Mucosa of descending colon (tissue), 3 donors: ENCODE measurements at regions not wholly inside any gene's neighbourhood (a gene's known extent, or its start where the extent isn't known, plus 50 kb on each side); places are given as distances from the start of the nearest gene placed in this dataset.

Source experiments
- ATAC-seq: fragments of 200-7000 bp; cut with Tn5 transposase; one replicate; pipeline ENCODE4 v1.9.1; 2020; ENCODE audit warnings: mild to moderate bottlenecking, moderate library complexity
- DNase-seq, 3 donors: peaks; one replicate each; pipeline ENCODE4 v3.0.0-alpha.2; 2020
- H3K36me3 ChIP-seq: fragments of 200-600 bp; one replicate; pipeline ENCODE4 v1.8.0; 2021; ENCODE audit warnings: low read depth, mild to moderate bottlenecking
- H3K4me1 ChIP-seq: fragments of 200-600 bp; one replicate; pipeline ENCODE4 v1.8.0; 2021; ENCODE audit warnings: low read depth, mild to moderate bottlenecking
- H3K4me3 ChIP-seq: fragments of 200-600 bp; one replicate; pipeline ENCODE4 v1.8.0; 2021; ENCODE audit warnings: mild to moderate bottlenecking
- H3K9me3 ChIP-seq: fragments of 200-600 bp; one replicate; pipeline ENCODE4 v1.8.0; 2021; ENCODE audit warnings: mild to moderate bottlenecking
- CTCF ChIP-seq: fragments of 200-600 bp; IDR thresholded peaks from one replicate; pipeline ENCODE4 v1.8.0; 2022; ENCODE audit warnings: antibody characterized with exemption, mild to moderate bottlenecking
- intact Hi-C, 2 donors: fragments of 100-400 bp; cut with DNase I in 1 of 2; cut with micrococcal nuclease in 1 of 2; formaldehyde crosslinking; loops; one replicate each; pipeline versions ENCODE4 v1.11.0 to v1.11.1; 2022; cut with DNase I, micrococcal nuclease
- donor health status: DM: no; HTN: no; CAD: no; lungs with moderate emphysema.
- donor health status: DM: no; HTN: no; CAD: no.
- donor health status: DM: no; HTN: yes; CAD: no.

GRCh38 chr13:44180876-44181536 is 192.6 kb upstream of the SERP2 start:
- no peak for TF ChIP-seq CTCF
- intact Hi-C loops = no loop called here
- Histone ChIP-seq H3K4me1 (no peaks in the 10 kb centered on the region), H3K36me3 (no peaks in the 10 kb centered on the region), H3K9me3 (no peaks in the 10 kb centered on the region), H3K4me3 (no peak overlapping the region)
- DNase-seq (no peak), ATAC-seq (no peak)

DNA sequence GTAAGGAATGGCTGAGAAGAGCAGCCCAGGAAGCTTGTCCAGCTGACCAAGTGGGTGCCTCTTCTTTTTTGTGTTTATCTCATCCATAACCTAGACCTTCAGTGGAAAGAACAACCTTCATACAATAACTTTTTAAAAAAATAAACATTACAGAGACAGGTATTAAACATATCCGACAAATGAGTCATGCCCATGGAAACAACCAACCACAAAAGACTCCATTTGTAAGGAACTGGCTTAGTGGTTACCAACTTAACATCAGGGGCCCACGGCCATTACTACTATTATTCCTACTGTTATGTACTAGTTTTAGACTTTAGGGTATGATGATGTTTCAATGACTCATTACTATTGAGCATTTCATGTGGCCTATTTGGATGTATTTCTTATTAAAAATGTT is 191.7 kb upstream of the SERP2 start:
- no peak overlapping the region for H3K4me3 ChIP-seq
- H3K9me3 ChIP-seq = no peaks in the 10 kb centered on the region
- no peak for DNase-seq
- no peak for ATAC-seq
- H3K4me1 ChIP-seq = no peaks in the 10 kb centered on the region
- no peaks in the 10 kb centered on the region for H3K36me3 ChIP-seq
- no peak for TF ChIP-seq CTCF
- intact Hi-C loops = no loop called here

DNA sequence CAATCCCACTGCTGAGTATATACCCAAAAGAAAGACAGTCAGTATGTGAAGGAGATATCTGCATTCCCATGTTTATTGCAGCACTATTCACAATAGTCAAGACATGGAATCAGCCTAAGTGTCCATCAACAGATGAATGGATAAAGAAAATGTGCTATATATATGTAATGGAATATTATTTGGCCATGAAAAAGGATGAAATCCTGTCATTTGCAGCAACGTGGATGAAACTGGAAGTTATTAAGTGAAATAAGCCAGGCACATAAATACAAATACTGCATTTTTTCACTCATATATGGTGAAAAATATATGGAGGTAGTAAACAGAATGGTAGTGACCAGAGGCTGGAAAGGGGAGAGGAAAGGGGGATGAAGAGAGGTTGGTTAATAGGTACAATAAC is 188.9 kb upstream of the SERP2 start:
- no peak for TF ChIP-seq CTCF

DNA sequence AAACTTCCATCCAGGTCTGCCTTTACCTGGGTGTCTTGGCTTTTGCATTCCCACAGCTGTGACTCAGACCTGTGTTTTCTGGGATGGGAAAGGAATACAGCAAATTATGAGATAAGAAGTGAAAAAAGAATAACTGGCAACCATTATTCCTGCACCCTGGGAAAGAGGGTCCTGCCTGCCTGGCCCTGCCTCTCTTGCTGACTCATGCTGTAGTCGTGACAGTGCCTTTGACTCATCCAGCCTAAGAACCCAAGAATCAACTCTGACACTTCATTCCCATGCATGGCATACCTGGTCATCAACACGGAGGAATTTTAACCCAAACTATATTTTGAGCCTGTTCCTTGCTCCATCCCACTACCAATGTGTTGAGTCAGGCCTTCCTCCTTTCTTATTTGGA is 185.4 kb upstream of the SERP2 start:
- Histone ChIP-seq H3K36me3 (no peaks in the 10 kb centered on the region), H3K4me1 (no peaks in the 10 kb centered on the region), H3K9me3 (no peaks in the 10 kb centered on the region), H3K4me3 (no peak overlapping the region)
- DNase-seq = no peak
- intact Hi-C loops = no loop called here
- no peak for ATAC-seq
- TF ChIP-seq CTCF = no peak

More for the DNA sequence above, 188.9 kb upstream of the SERP2 start:
- H3K9me3 ChIP-seq = no peaks in the 10 kb centered on the region
- no peak for DNase-seq
- no peak overlapping the region for H3K4me3 ChIP-seq
- no peaks in the 10 kb centered on the region for H3K4me1 ChIP-seq
- no peaks in the 10 kb centered on the region for H3K36me3 ChIP-seq
- ATAC-seq = no peak
- intact Hi-C loops = no loop called here

- intact Hi-C loops = no loop called here
- H3K4me1 ChIP-seq = no peaks in the 10 kb centered on the region
- no peak for TF ChIP-seq CTCF
- H3K4me3 ChIP-seq = no peak overlapping the region
- H3K36me3 ChIP-seq = no peaks in the 10 kb centered on the region
- no peak for ATAC-seq
- no peak for DNase-seq
- H3K9me3 ChIP-seq = no peaks in the 10 kb centered on the region
Measured at GRCh38 chr13:44189085-44189484, 184.5 kb upstream of the SERP2 start.

GRCh38 chr13:44191103-44191502 is 182.5 kb upstream of the SERP2 start:
- no peak overlapping the region for H3K4me3 ChIP-seq
- intact Hi-C loops = no loop called here
- H3K9me3 ChIP-seq = no peaks in the 10 kb centered on the region
- no peaks in the 10 kb centered on the region for H3K4me1 ChIP-seq
- ATAC-seq (no peak), DNase-seq (no peak)
- H3K36me3 ChIP-seq = no peaks in the 10 kb centered on the region
- TF ChIP-seq CTCF = no peak
